GM23338 (cell line): ENCODE measurements at regions not wholly inside any gene's neighbourhood (a gene's known extent, or its start where the extent isn't known, plus 50 kb on each side); places are given as distances from the start of the nearest gene placed in this dataset.

ENCODE experiments used
- ATAC-seq: fragments of 200-7000 bp; cut with Tn5 transposase; 3 replicates; pipeline ENCODE4 v1.9.1; 2020
- DNase-seq: peaks from one replicate; pipeline ENCODE4 v3.0.0-alpha.2; 2015; ENCODE audit warnings: low spot score
- H2AFZ ChIP-seq: fragments of 200-600 bp; sonication (generic); 2 replicates; pipeline ENCODE4 v1.8.0; 2016; ENCODE audit warnings: antibody characterized with exemption, mild to moderate bottlenecking, moderate library complexity
- H3F3A ChIP-seq: fragments of 200-600 bp; sonication (generic); replicated peaks from 2 replicates; pipeline ENCODE4 v1.8.0; 2017; ENCODE audit warnings: antibody characterized with exemption, mixed run types, low read depth
- H3K27ac ChIP-seq: fragments of 200-600 bp; sonication (generic); 2 replicates; pipeline ENCODE4 v1.6.1; 2016; ENCODE audit warnings: low read depth
- H3K27me3 ChIP-seq: fragments of 200-600 bp; sonication (generic); 2 replicates; pipeline ENCODE4 v1.8.0; 2016; ENCODE audit warnings: mild to moderate bottlenecking, mixed run types, moderate library complexity; ENCODE audit not compliant: insufficient read depth
- H3K36me3 ChIP-seq: fragments of 200-600 bp; sonication (generic); 2 replicates; pipeline ENCODE4 v1.8.0; 2016; ENCODE audit warnings: mild to moderate bottlenecking; ENCODE audit not compliant: insufficient read depth
- H3K4me1 ChIP-seq: fragments of 200-600 bp; sonication (generic); 2 replicates; pipeline ENCODE4 v1.8.0; 2016; ENCODE audit warnings: mild to moderate bottlenecking, moderate library complexity; ENCODE audit not compliant: insufficient read depth
- H3K4me2 ChIP-seq: fragments of 200-600 bp; sonication (generic); 2 replicates; pipeline ENCODE4 v1.7.1; 2017; ENCODE audit warnings: mixed run types
- H3K4me3 ChIP-seq: fragments of 200-600 bp; sonication (generic); 2 replicates; pipeline ENCODE4 v1.6.1; 2016; ENCODE audit warnings: mixed run types
- H3K79me2 ChIP-seq: fragments of 200-600 bp; sonication (generic); replicated peaks from 2 replicates; pipeline ENCODE4 v1.8.0; 2017; ENCODE audit warnings: mild to moderate bottlenecking; ENCODE audit not compliant: insufficient read depth
- H3K9me2 ChIP-seq: fragments of 200-600 bp; sonication (generic); 2 replicates; pipeline ENCODE4 v1.8.0; 2017; ENCODE audit not compliant: insufficient read depth
- H4K20me1 ChIP-seq: fragments of 200-600 bp; sonication (generic); replicated peaks from 2 replicates; pipeline ENCODE4 v1.8.0; 2017; ENCODE audit warnings: mild to moderate bottlenecking; ENCODE audit not compliant: insufficient read depth
- H3K27ac Mint-ChIP-seq: 2 replicates; pipeline ENCODE4 v1.8.0; 2020; ENCODE audit warnings: inconsistent platforms, mild to moderate bottlenecking, moderate library complexity, mixed read lengths
- H3K27me3 Mint-ChIP-seq: 3 replicates; pipeline ENCODE4 v1.8.0; 2022; ENCODE audit warnings: low read depth, mild to moderate bottlenecking, moderate library complexity, mixed read lengths, inconsistent platforms; ENCODE audit not compliant: insufficient read depth, poor library complexity
- H3K36me3 Mint-ChIP-seq: 3 replicates; pipeline ENCODE4 v1.8.0; 2021; ENCODE audit warnings: low read depth, mild to moderate bottlenecking, inconsistent platforms, moderate library complexity, mixed read lengths
- H3K4me1 Mint-ChIP-seq: 3 replicates; pipeline ENCODE4 v1.8.0; 2020; ENCODE audit warnings: mild to moderate bottlenecking, inconsistent platforms, mixed read lengths
- H3K4me3 Mint-ChIP-seq: 3 replicates; pipeline ENCODE4 v1.8.0; 2021; ENCODE audit warnings: moderate library complexity, mild to moderate bottlenecking, inconsistent platforms, mixed read lengths
- H3K9me3 Mint-ChIP-seq: 3 replicates; pipeline ENCODE4 v1.8.0; 2020; ENCODE audit warnings: moderate library complexity, mild to moderate bottlenecking, inconsistent platforms, mixed read lengths
- CREB1 ChIP-seq: fragments of 250-450 bp; sonication (Bioruptor Pico); IDR thresholded peaks from 2 replicates; pipeline ENCODE4 v1.5.0; 2020; ENCODE audit warnings: low read depth, mild to moderate bottlenecking, moderate library complexity
- CTCF ChIP-seq, 2 experiments: fragments of 200-600 bp in 1 of 2; sonication (generic) in 1 of 2; conservative IDR thresholded peaks; 2 replicates each; pipeline versions ENCODE4 v1.5.1 to v1.6.1; 2016 to 2017; ENCODE audit warnings: antibody characterized with exemption in 2 of 2, low read depth in 2 of 2, mild to moderate bottlenecking in 2 of 2, moderate library complexity in 1 of 2
- ETS1 ChIP-seq: IDR thresholded peaks from 2 replicates; pipeline ENCODE4 v1.6.1; 2016; ENCODE audit warnings: antibody characterized with exemption
- EZH2 ChIP-seq: fragments of 200-600 bp; sonication (generic); IDR thresholded peaks from one replicate; pipeline ENCODE4 v1.8.0; 2017; ENCODE audit warnings: antibody characterized with exemption, mild to moderate bottlenecking, low read depth; ENCODE audit not compliant: unreplicated experiment
- EZH2phosphoT487 ChIP-seq: fragments of 200-600 bp; sonication (generic); IDR thresholded peaks from one replicate; pipeline ENCODE4 v1.8.1; 2018; ENCODE audit warnings: antibody characterized with exemption; ENCODE audit not compliant: unreplicated experiment
- JUNB ChIP-seq: IDR thresholded peaks from one replicate; pipeline ENCODE4 v1.6.1; 2016; ENCODE audit warnings: antibody characterized with exemption; ENCODE audit not compliant: unreplicated experiment
- NANOG ChIP-seq: IDR thresholded peaks from 2 replicates; pipeline ENCODE4 v1.6.1; 2016; ENCODE audit warnings: antibody characterized with exemption, borderline replicate concordance
- POLR2AphosphoS5 ChIP-seq: IDR thresholded peaks from 2 replicates; pipeline ENCODE4 v1.6.1; 2016; ENCODE audit warnings: antibody characterized with exemption, low read depth
- REST ChIP-seq: IDR thresholded peaks from one replicate; pipeline ENCODE4 v1.6.1; 2018; ENCODE audit warnings: antibody characterized with exemption; ENCODE audit not compliant: unreplicated experiment
- STAT1 ChIP-seq: IDR thresholded peaks from one replicate; pipeline ENCODE4 v1.6.1; 2016; ENCODE audit warnings: antibody characterized with exemption; ENCODE audit not compliant: unreplicated experiment
- ZNF114 ChIP-seq: fragments of 250-450 bp; sonication (Bioruptor Pico); IDR thresholded peaks from 2 replicates; pipeline ENCODE4 v1.5.0; 2020; ENCODE audit warnings: mild to moderate bottlenecking, moderate library complexity
- ZNF331 ChIP-seq: fragments of 250-450 bp; sonication (Bioruptor Pico); IDR thresholded peaks from 2 replicates; pipeline ENCODE4 v1.5.0; 2020; ENCODE audit warnings: low read depth, mild to moderate bottlenecking, moderate library complexity
- ZNF462 ChIP-seq: fragments of 250-450 bp; sonication (Bioruptor Pico); IDR thresholded peaks from 2 replicates; pipeline ENCODE4 v1.5.0; 2020; ENCODE audit warnings: mild to moderate bottlenecking, moderate library complexity

- H3F3A ChIP-seq, result no peaks in the 10 kb centered on the region
- H3K27ac Mint-ChIP-seq, result no peak overlapping the region
- no peaks in the 10 kb centered on the region for H3K9me3 Mint-ChIP-seq
- ATAC-seq (no peak), DNase-seq (no peak)
- no peak overlapping the region for H2AFZ ChIP-seq
- H3K27me3 ChIP-seq, result no peaks in the 10 kb centered on the region
- no peaks in the 10 kb centered on the region for H3K27me3 Mint-ChIP-seq
- no peaks in the 10 kb centered on the region for H3K36me3 ChIP-seq
- peaks cover 4% of the 10 kb centered on the region; the same call in 2 of the 3 replicates for H3K4me1 Mint-ChIP-seq
- no peak overlapping the region for H3K4me2 ChIP-seq
- TF ChIP-seq STAT1 (no peak), ETS1 (no peak), ZNF331 (CRISPR knock-in tag) (no peak), NANOG (no peak), JUNB (no peak), EZH2 (no peak), ZNF462 (CRISPR knock-in tag) (no peak), POLR2AphosphoS5 (no peak), CREB1 (CRISPR knock-in tag) (no peak), REST (no peak), CTCF (conservative IDR thresholded peaks at IDR 0.05; ENCODE audit: low read depth in 2 of 2) (no peak), ZNF114 (CRISPR knock-in tag) (no peak), EZH2phosphoT487 (no peak)
- H3K4me1 ChIP-seq, result no peaks in the 10 kb centered on the region
- no peak overlapping the region for H3K4me3 Mint-ChIP-seq
- no peaks in the 10 kb centered on the region for H4K20me1 ChIP-seq
- H3K9me2 ChIP-seq, result no peaks in the 10 kb centered on the region
- no peak overlapping the region for H3K27ac ChIP-seq
- no peak overlapping the region for H3K4me3 ChIP-seq
- no peaks in the 10 kb centered on the region for H3K79me2 ChIP-seq
- H3K36me3 Mint-ChIP-seq, result no peaks in the 10 kb centered on the region
These were observed 220.1 kb downstream of the HACE1 start for GRCh38 chr6:104639668-104640067.
